ENCODE measurements at regions not wholly inside any gene's neighbourhood (a gene's known extent, or its start where the extent isn't known, plus 50 kb on each side); places are given as distances from the start of the nearest gene placed in this dataset.
A peak's percentile ranks its signal among the peaks of the same experiment; 100 is the strongest.

DNA sequence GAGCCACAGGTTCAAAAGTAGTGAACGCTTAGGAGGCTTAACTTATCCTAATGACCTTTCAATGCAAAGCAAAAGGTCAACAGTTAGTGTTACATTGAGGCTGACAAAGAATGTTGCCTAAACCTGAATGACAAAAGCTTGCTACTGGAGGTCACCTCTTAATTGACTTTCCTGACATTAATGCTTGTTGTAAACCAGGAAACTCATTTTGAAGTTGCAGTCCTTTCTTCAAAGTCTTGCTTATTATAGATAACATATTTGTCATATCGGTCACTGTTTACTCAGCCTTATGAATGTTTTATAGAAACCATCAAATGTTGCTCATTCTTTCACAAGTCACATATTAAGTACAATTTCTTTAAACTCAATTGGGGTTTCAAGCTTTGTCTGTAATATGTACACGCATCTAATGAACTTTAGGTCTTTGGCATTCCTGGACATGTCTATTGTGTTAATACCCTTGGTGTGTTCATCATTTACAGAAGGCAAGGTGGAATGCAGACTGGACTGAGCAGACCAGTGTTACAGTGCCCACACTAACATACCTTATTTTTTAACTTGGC, 488.2 kb upstream of the NECTIN3 start:
- peak; percentile 64 for DNase-seq (ENCODE audit: low read depth)
- FAIRE-seq: no peak

DNA sequence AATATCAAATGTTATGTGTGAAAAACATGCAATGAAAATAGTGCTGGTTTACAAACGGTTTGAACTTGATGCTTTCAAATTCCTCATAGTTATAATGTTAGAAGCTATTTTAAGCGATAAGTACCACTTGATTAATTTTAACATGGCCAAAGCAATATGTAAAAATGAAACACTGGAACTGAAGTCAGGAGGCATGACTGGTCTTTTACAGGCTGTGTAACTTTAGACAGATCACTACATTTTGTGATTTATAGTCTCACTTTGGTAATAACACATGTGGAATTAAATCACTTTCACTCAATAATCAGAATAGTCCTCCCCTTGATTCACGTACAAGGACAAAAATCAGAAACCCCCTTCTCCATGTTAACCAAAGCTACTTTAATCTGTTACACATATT, 482.7 kb upstream of the NECTIN3 start:
- FAIRE-seq (no peak), DNase-seq (ENCODE audit: low read depth) (no peak)
- Histone ChIP-seq H3K36me3 (ENCODE audit: control insufficient read depth, insufficient read depth, low read length) (no peaks in the 10 kb centered on the region), H3K27me3 (ENCODE audit: control insufficient read depth, insufficient read depth, low read length) (no peaks in the 10 kb centered on the region), H3K4me3 (ENCODE audit: low read depth, low read length) (no peak overlapping the region)
- TF ChIP-seq, protein P1, sequence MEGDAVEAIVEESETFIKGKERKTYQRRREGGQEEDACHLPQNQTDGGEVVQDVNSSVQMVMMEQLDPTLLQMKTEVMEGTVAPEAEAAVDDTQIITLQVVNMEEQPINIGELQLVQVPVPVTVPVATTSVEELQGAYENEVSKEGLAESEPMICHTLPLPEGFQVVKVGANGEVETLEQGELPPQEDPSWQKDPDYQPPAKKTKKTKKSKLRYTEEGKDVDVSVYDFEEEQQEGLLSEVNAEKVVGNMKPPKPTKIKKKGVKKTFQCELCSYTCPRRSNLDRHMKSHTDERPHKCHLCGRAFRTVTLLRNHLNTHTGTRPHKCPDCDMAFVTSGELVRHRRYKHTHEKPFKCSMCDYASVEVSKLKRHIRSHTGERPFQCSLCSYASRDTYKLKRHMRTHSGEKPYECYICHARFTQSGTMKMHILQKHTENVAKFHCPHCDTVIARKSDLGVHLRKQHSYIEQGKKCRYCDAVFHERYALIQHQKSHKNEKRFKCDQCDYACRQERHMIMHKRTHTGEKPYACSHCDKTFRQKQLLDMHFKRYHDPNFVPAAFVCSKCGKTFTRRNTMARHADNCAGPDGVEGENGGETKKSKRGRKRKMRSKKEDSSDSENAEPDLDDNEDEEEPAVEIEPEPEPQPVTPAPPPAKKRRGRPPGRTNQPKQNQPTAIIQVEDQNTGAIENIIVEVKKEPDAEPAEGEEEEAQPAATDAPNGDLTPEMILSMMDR (IDR thresholded peaks at IDR 0.05; ENCODE audit: insufficient read depth, low read length, severe bottlenecking): no peak

More for the DNA sequence above, 488.2 kb upstream of the NECTIN3 start:
- Histone ChIP-seq H3K36me3 (ENCODE audit: control insufficient read depth, insufficient read depth, low read length) (no peaks in the 10 kb centered on the region), H3K27me3 (ENCODE audit: control insufficient read depth, insufficient read depth, low read length) (no peaks in the 10 kb centered on the region), H3K4me3 (ENCODE audit: low read depth, low read length) (no peak overlapping the region)
- TF ChIP-seq, protein P1 (IDR thresholded peaks at IDR 0.05; ENCODE audit: insufficient read depth, low read length, severe bottlenecking): no peak

DNA sequence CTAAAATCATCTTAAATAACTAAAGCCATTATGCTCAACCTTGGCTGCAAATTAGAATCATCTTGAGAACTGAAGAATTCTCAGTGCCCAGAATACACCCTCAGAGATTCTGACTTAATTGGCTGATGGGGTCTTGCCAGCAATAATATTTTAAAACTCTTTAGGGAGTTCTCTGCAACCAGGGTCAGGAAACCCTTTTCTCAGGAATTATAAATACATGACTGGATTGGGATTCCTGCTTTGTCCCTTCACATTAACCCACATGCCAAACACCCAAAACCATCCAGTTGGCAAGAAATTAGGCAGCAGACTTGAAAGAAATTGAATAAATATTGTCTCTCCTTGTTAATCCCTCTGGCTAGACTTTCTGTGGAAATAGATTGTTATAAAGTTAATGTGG, 482.3 kb upstream of the NECTIN3 start:
- Histone ChIP-seq H3K36me3 (ENCODE audit: control insufficient read depth, insufficient read depth, low read length) (no peaks in the 10 kb centered on the region), H3K27me3 (ENCODE audit: control insufficient read depth, insufficient read depth, low read length) (no peaks in the 10 kb centered on the region), H3K4me3 (ENCODE audit: low read depth, low read length) (no peak overlapping the region)
- TF ChIP-seq, protein P1 (IDR thresholded peaks at IDR 0.05; ENCODE audit: insufficient read depth, low read length, severe bottlenecking): no peak
- DNase-seq (ENCODE audit: low read depth) (no peak), FAIRE-seq (no peak)

DNA sequence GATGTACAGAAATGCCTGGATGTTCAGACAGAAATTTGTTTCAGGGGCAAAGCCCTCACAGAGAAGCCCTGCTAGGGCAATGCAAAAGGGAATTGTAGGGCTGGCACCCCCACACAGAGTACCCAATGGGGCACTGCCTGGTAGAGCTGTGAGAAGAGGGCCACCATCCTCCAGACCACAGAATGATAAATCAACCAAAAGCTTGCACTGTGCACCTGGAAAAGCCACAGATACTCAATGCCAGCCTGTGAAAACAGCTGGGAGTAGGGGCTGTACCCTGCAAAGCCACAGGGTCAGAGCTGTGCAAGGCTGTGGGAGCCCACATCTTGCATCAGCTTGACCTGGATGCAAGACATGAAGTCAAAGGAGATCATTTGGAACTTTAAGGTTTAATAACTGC, 477.9 kb upstream of the NECTIN3 start:
- H3K4me3 ChIP-seq (ENCODE audit: low read depth, low read length): no peak overlapping the region
- TF ChIP-seq, protein P1 (IDR thresholded peaks at IDR 0.05; ENCODE audit: insufficient read depth, low read length, severe bottlenecking): no peak
- no peaks in the 10 kb centered on the region for H3K27me3 ChIP-seq (ENCODE audit: control insufficient read depth, insufficient read depth, low read length)
- FAIRE-seq (no peak), DNase-seq (ENCODE audit: low read depth) (no peak)
- no peaks in the 10 kb centered on the region for H3K36me3 ChIP-seq (ENCODE audit: control insufficient read depth, insufficient read depth, low read length)

DNA sequence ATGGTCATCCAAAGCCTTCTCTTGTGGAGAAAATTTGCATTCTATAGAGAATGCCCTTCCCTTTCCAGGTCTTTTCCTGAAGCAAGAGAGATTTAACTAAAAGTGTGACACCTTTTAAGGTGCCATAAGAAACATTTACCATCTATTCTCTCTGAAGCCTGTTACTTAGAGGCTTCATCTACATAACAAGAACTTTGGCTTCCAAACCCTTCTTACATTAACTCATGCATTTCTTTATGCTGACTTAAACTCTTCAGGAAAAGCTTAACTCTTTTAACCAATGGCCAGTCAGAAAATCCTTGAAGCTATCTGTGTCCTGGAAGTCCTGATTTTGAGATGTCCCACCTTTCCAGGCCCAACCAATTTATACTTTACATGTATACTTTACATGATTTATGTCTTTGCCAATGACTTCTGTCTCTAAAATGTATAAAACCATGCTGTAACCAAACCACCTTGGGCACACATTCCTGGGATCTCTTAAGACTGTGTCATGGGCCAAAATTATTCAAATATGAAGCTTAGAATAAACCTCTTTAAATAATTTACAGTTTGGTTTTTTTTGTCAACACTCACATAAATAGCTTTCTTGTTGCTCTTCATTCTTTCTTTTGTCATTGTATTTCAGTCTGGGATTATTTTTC, 472.6 kb upstream of the NECTIN3 start:
- Histone ChIP-seq H3K4me3 (ENCODE audit: low read depth, low read length) (no peak overlapping the region), H3K36me3 (ENCODE audit: control insufficient read depth, insufficient read depth, low read length) (no peaks in the 10 kb centered on the region), H3K27me3 (ENCODE audit: control insufficient read depth, insufficient read depth, low read length) (no peaks in the 10 kb centered on the region)
- TF ChIP-seq, protein P1 (IDR thresholded peaks at IDR 0.05; ENCODE audit: insufficient read depth, low read length, severe bottlenecking): no peak
- FAIRE-seq (no peak), DNase-seq (ENCODE audit: low read depth) (no peak)

DNA sequence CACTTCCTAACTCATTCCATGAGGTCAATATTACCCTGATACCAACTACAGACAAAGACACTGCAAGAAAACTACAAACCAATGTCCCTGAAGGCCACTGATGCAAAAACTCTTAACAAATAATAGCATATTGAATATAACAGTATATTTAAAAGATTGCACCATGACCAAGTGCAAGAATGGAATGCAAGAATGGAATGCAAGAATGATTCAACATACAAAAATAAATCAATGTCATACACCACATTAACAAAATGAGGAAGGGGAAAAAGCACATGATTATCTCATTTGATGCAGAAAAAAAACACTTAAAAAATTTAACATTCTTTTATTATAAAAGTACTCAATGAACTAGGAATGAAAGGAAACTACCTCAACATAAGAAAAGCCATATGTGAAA, 463.1 kb upstream of the NECTIN3 start:
- H3K4me3 ChIP-seq (ENCODE audit: low read depth, low read length): no peak overlapping the region
- DNase-seq (ENCODE audit: low read depth) (peak; percentile 14), FAIRE-seq (no peak)
- TF ChIP-seq, protein P1 (IDR thresholded peaks at IDR 0.05; ENCODE audit: insufficient read depth, low read length, severe bottlenecking): no peak
- H3K36me3 ChIP-seq (ENCODE audit: control insufficient read depth, insufficient read depth, low read length): no peaks in the 10 kb centered on the region
- H3K27me3 ChIP-seq (ENCODE audit: control insufficient read depth, insufficient read depth, low read length): no peaks in the 10 kb centered on the region

Data from bronchial epithelial cell (primary cell).